ENCODE measurements at regions not wholly inside any gene's neighbourhood (a gene's known extent, or its start where the extent isn't known, plus 50 kb on each side); places are given as distances from the start of the nearest gene placed in this dataset.

GRCh38 chr2:217623281-217623912 lies 379.4 kb downstream of the TNS1 start:
- Histone ChIP-seq H3K27ac (no peak overlapping the region), H4K20me1 (no peaks in the 10 kb centered on the region), H3K4me1 (no peaks in the 10 kb centered on the region), H3K9ac (no peak overlapping the region), H3K9me3 (no peaks in the 10 kb centered on the region), H3K36me3 (no peaks in the 10 kb centered on the region), H3K4me2 (no peak overlapping the region), H3K27me3 (no peaks in the 10 kb centered on the region), H3K4me3 (no peak overlapping the region)
- no peak for TF ChIP-seq Cebpa-rat (IDR thresholded peaks at IDR 0.05)

GRCh38 chr2:217622205-217623060 lies 380.4 kb downstream of the TNS1 start:
- Histone ChIP-seq H3K4me1 (no peaks in the 10 kb centered on the region), H3K4me3 (no peak overlapping the region), H3K36me3 (no peaks in the 10 kb centered on the region), H3K4me2 (no peak overlapping the region), H3K27me3 (no peaks in the 10 kb centered on the region), H3K27ac (no peak overlapping the region), H4K20me1 (no peaks in the 10 kb centered on the region), H3K9ac (no peak overlapping the region), H3K9me3 (no peaks in the 10 kb centered on the region)
- no peak for TF ChIP-seq Cebpa-rat (IDR thresholded peaks at IDR 0.05)

- Histone ChIP-seq H3K27ac (no peak overlapping the region), H3K36me3 (no peaks in the 10 kb centered on the region), H3K9me3 (no peaks in the 10 kb centered on the region), H4K20me1 (no peaks in the 10 kb centered on the region), H3K4me1 (no peaks in the 10 kb centered on the region), H3K4me3 (no peak overlapping the region), H3K9ac (no peak overlapping the region), H3K4me2 (no peak overlapping the region), H3K27me3 (no peaks in the 10 kb centered on the region)
- no peak for TF ChIP-seq Cebpa-rat (IDR thresholded peaks at IDR 0.05)
Measured at GRCh38 chr2:217621391-217621801, 381.4 kb downstream of the TNS1 start.

GRCh38 chr2:217618744-217619143 lies 384.1 kb downstream of the TNS1 start:
- no peaks in the 10 kb centered on the region for H3K27me3 ChIP-seq
- no peaks in the 10 kb centered on the region for H3K36me3 ChIP-seq
- H3K9me3 ChIP-seq, result no peaks in the 10 kb centered on the region
- H3K4me2 ChIP-seq, result no peak overlapping the region
- 0 out of 2 replicates have a peak, but pooled peaks have one; percentile 40 for TF ChIP-seq Cebpa-rat (IDR thresholded peaks at IDR 0.05)
- H3K9ac ChIP-seq, result no peak overlapping the region
- no peaks in the 10 kb centered on the region for H3K4me1 ChIP-seq
- H3K27ac ChIP-seq, result no peak overlapping the region
- H3K4me3 ChIP-seq, result no peak overlapping the region
- H4K20me1 ChIP-seq, result no peaks in the 10 kb centered on the region

DNA sequence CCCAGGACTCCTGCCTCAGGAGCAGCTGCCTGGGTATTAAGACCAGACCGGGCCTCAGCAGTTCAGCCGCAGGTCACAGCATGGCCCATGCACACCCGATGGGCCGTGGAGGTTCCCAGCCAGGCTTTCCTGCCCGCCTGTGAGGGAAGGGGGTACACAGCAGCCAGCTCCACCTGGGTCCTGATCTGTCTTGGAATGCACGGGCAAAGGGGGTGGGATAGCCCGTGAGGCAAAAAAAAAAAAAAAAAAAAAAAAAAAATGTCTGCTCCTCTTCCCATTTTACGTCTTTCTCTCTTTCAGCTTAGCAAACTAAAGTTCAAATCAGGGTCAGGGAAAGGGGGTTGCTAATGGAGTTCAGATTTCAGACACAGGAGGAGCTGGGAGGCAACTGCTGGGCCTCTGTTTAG lies 385.2 kb downstream of the TNS1 start:
- no peaks in the 10 kb centered on the region for H3K4me1 ChIP-seq
- no peaks in the 10 kb centered on the region for H4K20me1 ChIP-seq
- H3K9me3 ChIP-seq, result no peaks in the 10 kb centered on the region
- no peak overlapping the region for H3K4me3 ChIP-seq
- H3K9ac ChIP-seq, result no peak overlapping the region
- H3K27me3 ChIP-seq, result no peaks in the 10 kb centered on the region
- H3K27ac ChIP-seq, result no peak overlapping the region
- no peak overlapping the region for H3K4me2 ChIP-seq
- no peak for TF ChIP-seq Cebpa-rat (IDR thresholded peaks at IDR 0.05)
- H3K36me3 ChIP-seq, result no peaks in the 10 kb centered on the region

DNA sequence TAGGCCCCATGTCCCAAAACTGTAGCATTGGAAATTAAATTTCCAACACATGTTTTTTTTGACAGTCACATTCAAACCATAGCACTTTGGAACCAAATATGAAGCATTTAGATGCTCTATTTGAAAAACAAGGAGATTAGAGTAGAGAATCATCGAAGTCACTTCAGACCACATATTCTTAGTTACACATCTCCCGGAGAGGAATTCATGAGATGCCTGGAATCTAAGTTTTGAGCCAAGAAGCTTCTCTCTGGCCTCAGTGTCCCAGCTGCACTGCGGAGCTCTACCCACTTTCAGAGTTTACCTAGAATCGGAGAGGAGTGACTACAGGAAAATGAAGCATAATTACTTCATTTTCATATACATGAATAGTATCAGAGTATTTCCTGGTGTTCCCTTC lies 385.9 kb downstream of the TNS1 start:
- Histone ChIP-seq H3K27me3 (no peaks in the 10 kb centered on the region), H3K9me3 (no peaks in the 10 kb centered on the region), H3K36me3 (no peaks in the 10 kb centered on the region), H3K4me2 (no peak overlapping the region), H3K4me3 (no peak overlapping the region), H4K20me1 (no peaks in the 10 kb centered on the region), H3K4me1 (no peaks in the 10 kb centered on the region), H3K9ac (no peak overlapping the region), H3K27ac (no peak overlapping the region)
- TF ChIP-seq Cebpa-rat (IDR thresholded peaks at IDR 0.05), result no peak

DNA sequence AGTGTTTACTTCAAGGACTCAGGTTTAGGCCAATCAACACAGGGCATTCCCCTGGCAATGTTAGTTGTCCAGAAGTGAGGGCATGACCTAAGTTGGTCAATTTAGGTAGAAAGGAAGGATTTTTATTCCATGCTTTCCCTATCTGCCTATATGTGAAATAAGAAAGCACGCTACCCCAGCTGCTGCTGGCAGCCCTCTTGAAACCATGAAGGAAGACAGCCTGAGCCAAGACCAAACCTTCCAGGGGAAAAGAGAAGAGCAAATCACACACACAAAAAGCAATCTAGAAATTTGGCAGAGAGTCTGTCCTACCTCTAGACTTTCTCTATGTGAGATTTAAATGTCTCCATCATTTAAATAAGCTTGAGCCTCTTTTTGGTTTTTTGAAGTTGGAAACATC lies 387.6 kb downstream of the TNS1 start:
- Histone ChIP-seq H3K4me3 (no peak overlapping the region), H3K9me3 (no peaks in the 10 kb centered on the region), H3K4me2 (no peak overlapping the region), H3K9ac (no peak overlapping the region), H3K36me3 (no peaks in the 10 kb centered on the region), H3K27ac (no peak overlapping the region), H4K20me1 (no peaks in the 10 kb centered on the region), H3K27me3 (no peaks in the 10 kb centered on the region), H3K4me1 (no peaks in the 10 kb centered on the region)
- TF ChIP-seq Cebpa-rat (IDR thresholded peaks at IDR 0.05), result no peak

DNA sequence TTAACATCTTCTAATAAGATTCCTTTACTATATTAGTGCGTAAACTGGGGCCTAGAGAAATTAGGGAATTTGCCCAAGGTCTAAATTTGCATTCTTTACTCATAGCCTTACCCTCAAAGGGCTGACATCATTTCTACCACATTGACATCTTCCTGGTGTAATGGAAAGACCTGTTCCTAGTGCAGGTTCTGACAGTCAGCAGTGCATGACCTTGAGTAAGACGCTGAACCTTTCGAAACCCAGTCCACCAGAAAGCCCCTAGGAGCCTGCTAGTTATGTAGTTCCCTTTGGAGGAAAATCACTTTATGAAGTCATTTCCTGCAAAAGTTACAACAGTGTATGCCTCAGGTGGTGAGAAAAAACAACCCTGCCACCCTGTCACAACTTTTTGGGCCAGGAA lies 388.3 kb downstream of the TNS1 start:
- Histone ChIP-seq H3K27me3 (no peaks in the 10 kb centered on the region), H3K36me3 (no peaks in the 10 kb centered on the region), H3K4me1 (no peaks in the 10 kb centered on the region), H3K4me3 (no peak overlapping the region), H3K27ac (no peak overlapping the region), H3K9ac (no peak overlapping the region), H4K20me1 (no peaks in the 10 kb centered on the region), H3K4me2 (no peak overlapping the region), H3K9me3 (no peaks in the 10 kb centered on the region)
- TF ChIP-seq Cebpa-rat (IDR thresholded peaks at IDR 0.05), result no peak

- Histone ChIP-seq H3K4me1 (no peaks in the 10 kb centered on the region), H4K20me1 (no peaks in the 10 kb centered on the region), H3K27me3 (no peaks in the 10 kb centered on the region), H3K9me3 (no peaks in the 10 kb centered on the region), H3K4me3 (no peak overlapping the region), H3K27ac (no peak overlapping the region), H3K9ac (no peak overlapping the region), H3K4me2 (no peak overlapping the region), H3K36me3 (no peaks in the 10 kb centered on the region)
- no peak for TF ChIP-seq Cebpa-rat (IDR thresholded peaks at IDR 0.05)
Measured at GRCh38 chr2:217614096-217614495, 388.7 kb downstream of the TNS1 start.

DNA sequence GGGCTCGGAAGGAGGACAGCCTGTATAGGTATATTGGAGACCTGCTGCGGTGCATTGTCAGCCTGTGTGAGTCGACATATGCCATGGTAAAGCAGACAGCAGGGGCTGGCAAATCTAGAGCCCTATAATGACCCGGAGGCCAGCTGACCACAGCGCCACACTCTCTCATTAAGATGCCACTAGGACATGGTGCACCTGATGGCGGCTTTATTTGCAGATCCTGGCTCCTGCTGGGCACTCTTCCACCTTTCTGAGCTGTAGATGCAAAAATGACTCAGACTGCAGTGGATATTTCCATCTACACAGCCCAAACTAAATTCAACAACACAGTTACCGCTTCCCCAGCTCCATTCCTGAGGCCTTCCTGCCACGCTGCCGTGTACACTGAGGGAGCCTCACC lies 389.9 kb downstream of the TNS1 start:
- Histone ChIP-seq H3K4me3 (no peak overlapping the region), H3K4me2 (no peak overlapping the region), H3K9ac (no peak overlapping the region), H3K36me3 (no peaks in the 10 kb centered on the region), H3K4me1 (no peaks in the 10 kb centered on the region), H4K20me1 (no peaks in the 10 kb centered on the region), H3K27me3 (no peaks in the 10 kb centered on the region), H3K27ac (no peak overlapping the region), H3K9me3 (no peaks in the 10 kb centered on the region)
- TF ChIP-seq Cebpa-rat (IDR thresholded peaks at IDR 0.05), result no peak
